GM19239 (cell line): ENCODE measurements at regions not wholly inside any gene's neighbourhood (a gene's known extent, or its start where the extent isn't known, plus 50 kb on each side); places are given as distances from the start of the nearest gene placed in this dataset.
"Not testable (repeated sequence)": the region's sequence is repeated elsewhere in the genome, so short reads cannot be mapped to it uniquely, and the experiment has no call there.

Experiments
- DNase-seq: peaks from one replicate; pipeline ENCODE4 v3.0.0; 2011; ENCODE audit warnings: low spot score; ENCODE audit not compliant: insufficient read length
- FAIRE-seq: peaks from 2 replicates; lab custom pipeline; 2011; peaks lifted over from hg19 to GRCh38; lab: Jason Lieb, UNC

GRCh38 chr12:78566456-78566855 lies 298.1 kb upstream of the SYT1 start:
- FAIRE-seq (no peak), DNase-seq (no peak)

DNA sequence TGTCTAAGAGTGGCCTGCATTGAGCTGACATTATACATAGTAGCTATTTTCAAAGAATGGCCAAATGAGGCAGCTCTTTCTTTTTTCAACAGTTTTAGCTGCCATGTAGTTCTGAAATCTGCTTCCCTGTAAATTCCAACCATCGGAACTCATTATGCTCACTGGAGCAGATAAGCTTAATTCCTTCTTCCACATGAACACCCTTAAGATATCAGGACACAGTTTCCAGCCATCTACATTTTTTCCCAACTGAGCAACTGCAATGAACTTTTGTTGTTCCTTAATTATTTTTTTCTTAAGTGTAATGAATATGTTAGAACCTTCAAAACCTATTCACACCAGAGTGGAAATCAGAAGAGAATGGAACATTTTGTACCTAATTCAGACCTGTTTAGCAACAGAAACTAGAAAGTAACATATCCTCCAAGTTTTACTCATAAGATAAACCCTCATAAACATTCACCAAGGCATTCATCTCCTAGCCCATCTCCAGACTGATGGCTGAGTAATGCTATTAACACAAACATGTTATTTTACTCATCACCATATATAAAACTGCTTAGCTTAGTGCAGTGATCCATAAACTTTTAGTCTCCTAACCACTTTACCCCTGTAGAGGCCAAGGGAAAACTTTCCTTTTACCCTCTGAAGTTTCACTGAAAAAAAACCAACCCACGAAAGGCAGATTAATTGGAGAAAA lies 296.1 kb upstream of the SYT1 start:
- no peak for DNase-seq
- FAIRE-seq = no peak

DNA sequence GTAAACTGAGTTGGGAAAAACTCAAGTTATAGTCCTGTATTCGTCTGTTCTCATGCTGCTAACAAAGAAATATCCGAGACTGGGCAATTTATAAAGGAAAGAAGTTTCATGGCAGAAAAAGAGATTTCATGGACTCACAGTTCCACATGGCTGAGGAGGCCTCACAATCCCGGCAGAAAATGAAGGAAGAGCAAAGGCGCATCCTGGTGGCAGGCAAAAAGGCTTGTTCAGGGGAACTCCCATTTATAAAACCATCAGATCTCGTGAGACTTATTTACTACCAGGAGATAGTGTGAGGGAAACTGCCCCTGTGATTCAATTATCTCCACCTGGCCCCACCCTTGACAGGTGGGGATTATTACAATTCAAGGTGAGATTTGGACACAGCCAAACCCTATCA lies 292.6 kb upstream of the SYT1 start:
- DNase-seq (no peak), FAIRE-seq (no peak)

GRCh38 chr12:78575208-78575607 lies 289.4 kb upstream of the SYT1 start:
- not testable (repeated sequence) for FAIRE-seq, DNase-seq

GRCh38 chr12:78579846-78580245 lies 284.7 kb upstream of the SYT1 start:
- FAIRE-seq (no peak), DNase-seq (no peak)

GRCh38 chr12:78580296-78580695 lies 284.3 kb upstream of the SYT1 start:
- DNase-seq (no peak), FAIRE-seq (no peak)

GRCh38 chr12:78584695-78585094 lies 279.9 kb upstream of the SYT1 start:
- DNase-seq (no peak), FAIRE-seq (no peak)

GRCh38 chr12:78585132-78585531 lies 279.4 kb upstream of the SYT1 start:
- FAIRE-seq (no peak), DNase-seq (no peak)

GRCh38 chr12:78586790-78587189 lies 277.8 kb upstream of the SYT1 start:
- no peak for FAIRE-seq
- no peak for DNase-seq

DNA sequence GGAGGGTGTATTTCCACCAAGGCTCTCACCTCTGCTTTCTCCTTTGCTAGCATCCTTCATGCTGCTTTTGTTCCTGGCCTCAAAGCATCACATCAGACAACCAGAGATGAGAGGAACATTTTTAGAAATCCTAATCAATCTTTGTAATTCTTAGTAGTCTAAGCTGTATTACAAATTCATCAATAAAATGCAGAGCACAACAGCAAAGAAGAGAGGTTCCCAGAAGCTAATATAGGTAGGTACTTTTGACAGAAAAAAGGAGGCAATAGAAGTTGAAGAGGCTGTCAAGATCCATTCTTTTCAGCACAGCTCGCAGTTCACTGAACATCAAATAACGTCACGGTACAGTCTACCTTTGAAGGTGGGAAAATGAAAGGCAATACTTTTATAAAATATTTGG lies 265.2 kb upstream of the SYT1 start:
- no peak for FAIRE-seq

DNA sequence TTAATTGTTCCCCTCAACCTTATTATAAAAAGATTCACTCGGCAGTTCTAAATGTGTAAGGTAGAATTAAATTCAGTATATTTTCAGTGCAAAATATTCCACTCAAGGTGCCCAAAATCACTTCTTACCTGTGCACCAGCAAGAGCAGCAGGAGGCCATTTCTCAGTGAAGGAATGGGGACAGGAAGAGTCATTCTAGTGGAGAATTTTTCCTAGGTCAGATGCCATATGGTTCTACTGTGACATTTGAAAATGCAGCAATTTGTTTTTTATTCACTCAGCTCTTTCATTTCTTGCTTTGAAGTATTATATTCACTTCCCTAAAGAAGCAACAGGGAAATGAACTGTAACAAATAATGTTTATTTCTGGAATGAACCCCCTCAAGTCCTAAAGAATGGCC lies 264.0 kb upstream of the SYT1 start:
- no peak for DNase-seq
- FAIRE-seq = no peak

More for the DNA sequence above, 265.2 kb upstream of the SYT1 start:
- DNase-seq = no peak

GRCh38 chr12:78611504-78611903 lies 253.1 kb upstream of the SYT1 start:
- no peak for FAIRE-seq
- no peak for DNase-seq

DNA sequence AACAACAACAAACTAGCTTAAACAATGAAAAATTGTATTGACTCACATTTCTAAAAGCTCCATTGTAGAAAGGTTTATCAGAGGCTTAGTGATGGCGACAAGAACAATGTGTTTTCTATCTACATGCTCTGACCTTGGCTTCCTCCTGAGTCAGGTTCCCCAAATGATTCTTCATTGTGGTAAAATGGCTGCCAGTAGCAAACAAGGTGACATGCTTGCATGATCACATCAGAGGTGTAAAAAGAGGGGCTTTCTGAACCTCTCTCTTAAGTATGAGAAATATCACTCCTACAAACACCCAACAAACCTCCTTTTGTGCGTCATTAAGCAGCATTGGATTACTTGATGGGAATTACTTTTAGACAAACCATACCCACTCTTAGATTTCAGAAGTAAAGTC lies 252.4 kb upstream of the SYT1 start:
- FAIRE-seq = no peak
- no peak for DNase-seq

DNA sequence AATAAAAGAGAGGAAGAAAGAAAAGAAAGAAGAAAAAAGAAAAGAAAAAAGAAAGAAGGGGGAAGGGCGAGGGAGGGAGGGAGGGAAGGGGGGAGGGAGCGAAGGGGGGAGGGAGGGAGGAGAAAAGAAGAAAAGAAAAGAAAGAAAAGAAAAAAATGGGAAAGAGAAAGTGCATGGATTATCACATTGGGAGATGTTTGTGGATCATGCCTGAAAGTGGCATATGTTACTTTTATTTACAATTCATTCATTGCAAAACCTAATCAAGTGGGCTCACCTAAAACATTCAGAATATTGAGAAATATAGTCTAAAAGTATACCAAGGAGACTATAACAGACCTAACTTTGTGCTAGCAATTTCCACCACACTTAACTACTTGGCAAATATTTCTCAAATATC lies 246.9 kb upstream of the SYT1 start:
- no peak for DNase-seq
- FAIRE-seq = no peak

DNA sequence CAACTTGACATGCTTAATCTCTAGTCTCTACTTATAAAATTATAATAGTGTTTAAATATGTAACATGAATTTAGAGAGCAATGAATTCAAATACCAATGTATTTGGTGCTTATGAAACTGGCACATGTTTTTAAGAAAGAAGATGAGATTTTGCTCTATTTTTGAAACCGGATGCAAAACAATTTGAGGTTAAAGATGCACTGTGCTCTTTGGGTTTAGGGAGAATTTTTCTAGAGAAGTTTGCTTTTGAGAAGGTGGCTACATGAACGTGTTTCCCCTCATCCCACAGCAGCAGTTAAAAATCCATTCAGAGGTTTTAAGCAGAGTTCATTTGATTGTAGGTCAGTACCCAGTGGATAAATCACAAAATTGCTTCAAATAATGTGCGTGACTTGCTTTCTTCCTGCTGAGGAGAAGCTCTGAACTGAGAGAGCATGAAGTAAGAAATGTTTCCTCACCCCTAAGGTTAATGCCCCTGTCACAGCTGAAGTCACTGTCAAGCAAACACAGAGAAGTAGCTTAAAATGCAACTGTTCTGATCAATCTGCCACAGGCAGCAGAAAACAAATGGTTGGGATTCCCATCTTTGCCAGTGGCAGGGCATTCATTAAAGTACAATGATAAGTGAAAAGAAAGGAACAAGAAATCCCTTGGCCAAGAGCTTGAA lies 241.9 kb upstream of the SYT1 start:
- no peak for DNase-seq
- FAIRE-seq = no peak

DNA sequence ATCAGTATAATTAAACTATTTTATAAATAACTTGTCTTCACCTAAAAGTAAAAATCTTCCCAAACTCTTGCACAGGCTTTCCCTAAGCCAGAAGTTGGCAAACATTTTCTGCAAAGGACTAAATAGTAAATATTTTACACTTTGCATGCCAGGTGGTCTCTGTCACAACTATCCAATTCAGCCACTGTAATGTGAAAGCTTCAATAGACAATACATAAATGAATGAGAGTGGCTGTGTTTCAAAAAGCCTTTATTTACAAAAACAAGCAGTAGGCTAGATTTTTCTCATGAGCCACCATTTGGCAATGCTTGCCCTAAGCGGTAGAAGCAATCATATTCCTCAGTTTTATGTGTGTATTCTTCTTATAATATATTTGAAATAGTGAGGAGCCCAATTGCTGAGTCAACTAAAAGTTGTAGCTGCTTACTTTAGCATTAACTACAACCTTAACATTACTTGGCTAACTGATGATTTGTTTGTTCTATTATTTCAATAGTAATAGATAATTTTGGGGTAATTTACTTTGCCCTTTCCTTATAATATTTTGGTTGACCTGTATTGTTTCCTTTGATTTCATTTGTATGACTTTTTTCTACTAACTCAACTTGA lies 236.0 kb upstream of the SYT1 start:
- DNase-seq = no peak
- no peak for FAIRE-seq

DNA sequence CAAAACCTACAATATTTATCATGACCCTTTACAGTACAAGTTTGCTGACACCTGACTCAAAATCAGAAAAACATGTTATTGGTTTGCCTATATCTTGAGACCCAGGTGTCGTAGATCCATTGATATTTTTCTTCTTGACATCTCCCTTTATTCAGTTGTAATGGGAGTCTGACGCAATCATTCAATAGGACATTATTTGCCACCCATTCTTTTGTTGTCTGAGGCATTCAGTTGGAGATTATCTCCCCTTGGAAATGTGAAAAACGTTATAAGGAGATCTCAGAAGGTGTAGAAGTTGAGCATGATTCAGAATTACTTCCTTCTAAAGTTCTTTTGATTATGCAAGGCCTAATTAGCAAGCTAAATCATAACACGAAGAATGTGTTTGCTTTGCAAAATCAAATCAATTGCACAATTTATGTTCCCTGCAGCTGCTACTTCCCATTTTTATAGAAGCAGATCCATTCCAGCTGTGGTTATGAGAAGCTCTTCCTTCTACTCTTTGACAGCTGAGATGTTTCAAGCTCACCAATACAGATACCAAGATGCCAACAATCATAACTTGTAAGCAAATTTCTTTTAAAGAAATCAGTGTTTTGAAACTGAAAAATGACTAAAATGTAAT lies 228.2 kb upstream of the SYT1 start:
- no peak for DNase-seq
- no peak for FAIRE-seq

GRCh38 chr12:78641837-78642423 lies 222.6 kb upstream of the SYT1 start:
- DNase-seq (no peak), FAIRE-seq (no peak)

DNA sequence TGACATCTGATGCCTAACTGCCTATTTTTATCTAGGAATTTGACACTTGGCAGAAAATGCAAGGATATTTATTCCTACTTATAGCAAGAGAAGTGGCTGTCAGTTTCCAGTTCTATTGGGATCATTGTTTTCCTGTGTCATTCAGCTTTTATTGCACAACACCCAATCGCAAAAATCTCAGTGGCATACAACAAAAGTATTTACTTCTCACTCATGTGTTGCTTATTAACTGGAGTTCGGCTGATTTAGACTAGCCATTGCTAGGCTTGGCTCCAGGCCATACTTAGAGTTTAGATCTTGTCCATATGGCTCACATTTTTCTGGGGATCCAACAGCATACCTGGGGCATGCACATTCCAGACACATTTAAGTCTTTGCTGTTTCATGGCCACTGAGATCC lies 218.6 kb upstream of the SYT1 start:
- DNase-seq = no peak
- FAIRE-seq = no peak

- FAIRE-seq (no peak), DNase-seq (no peak)
These were observed 212.8 kb upstream of the SYT1 start for GRCh38 chr12:78651755-78652154.

GRCh38 chr12:78666584-78666983 lies 198.0 kb upstream of the SYT1 start:
- no peak for FAIRE-seq
- no peak for DNase-seq
